ENCODE measurements at regions not wholly inside any gene's neighbourhood (a gene's known extent, or its start where the extent isn't known, plus 50 kb on each side); places are given as distances from the start of the nearest gene placed in this dataset.

- no peak for DNase-seq
Observed at GRCh38 chr6:14444295-14444972, 326.9 kb downstream of the CD83 start.

- no peak for DNase-seq
Observed at GRCh38 chr6:14447240-14447639, 329.7 kb downstream of the CD83 start.

- no peak for DNase-seq
Observed at GRCh38 chr6:14448246-14448645, 330.7 kb downstream of the CD83 start.

GRCh38 chr6:14450133-14450504 is 332.5 kb downstream of the CD83 start:
- DNase-seq = no peak

GRCh38 chr6:14450578-14450977 is 333.0 kb downstream of the CD83 start:
- no peak for DNase-seq

- DNase-seq = no peak
Observed at GRCh38 chr6:14451594-14452374, 334.2 kb downstream of the CD83 start.

GRCh38 chr6:14452567-14453527 is 335.3 kb downstream of the CD83 start:
- DNase-seq = peak; percentile 74 to 76

GRCh38 chr6:14453712-14454472 is 336.3 kb downstream of the CD83 start:
- peak; percentile 32 to 41 for DNase-seq

GRCh38 chr6:14454473-14454775 is 336.9 kb downstream of the CD83 start:
- DNase-seq = peak; percentile 61 to 63

GRCh38 chr6:14455427-14455826 is 337.9 kb downstream of the CD83 start:
- DNase-seq = peak in 1 of 2 experiments; percentile 30

- no peak for DNase-seq
Observed at GRCh38 chr6:14455876-14456648, 338.5 kb downstream of the CD83 start.

GRCh38 chr6:14456941-14457340 is 339.4 kb downstream of the CD83 start:
- no peak for DNase-seq

- DNase-seq = no peak
Observed at GRCh38 chr6:14458669-14459266, 341.2 kb downstream of the CD83 start.

- DNase-seq = no peak
Observed at GRCh38 chr6:14459315-14459714, 341.7 kb downstream of the CD83 start.

GRCh38 chr6:14460556-14460955 is 343.0 kb downstream of the CD83 start:
- no peak for DNase-seq

- no peak for DNase-seq
Observed at GRCh38 chr6:14462135-14462534, 344.6 kb downstream of the CD83 start.

- DNase-seq = no peak
Observed at GRCh38 chr6:14462566-14462965, 345.0 kb downstream of the CD83 start.

GRCh38 chr6:14463110-14463509 is 345.5 kb downstream of the CD83 start:
- no peak for DNase-seq

GRCh38 chr6:14464055-14464454 is 346.5 kb downstream of the CD83 start:
- DNase-seq = no peak

- DNase-seq = no peak
Observed at GRCh38 chr6:14464716-14465115, 347.1 kb downstream of the CD83 start.

GRCh38 chr6:14466278-14466677 is 348.7 kb downstream of the CD83 start:
- no peak for DNase-seq

- no peak for DNase-seq
Observed at GRCh38 chr6:14467591-14467990, 350.0 kb downstream of the CD83 start.

Data from activated T-cell treated with anti-CD3 and anti-CD28 coated beads, Interleukin-2, amount 50 U/mL, for 48 hours (primary cell).